ENCODE measurements at regions not wholly inside any gene's neighbourhood (a gene's known extent, or its start where the extent isn't known, plus 50 kb on each side); places are given as distances from the start of the nearest gene placed in this dataset.
"Not testable (repeated sequence)": the region's sequence is repeated elsewhere in the genome, so short reads cannot be mapped to it uniquely, and the experiment has no call there.

DNA sequence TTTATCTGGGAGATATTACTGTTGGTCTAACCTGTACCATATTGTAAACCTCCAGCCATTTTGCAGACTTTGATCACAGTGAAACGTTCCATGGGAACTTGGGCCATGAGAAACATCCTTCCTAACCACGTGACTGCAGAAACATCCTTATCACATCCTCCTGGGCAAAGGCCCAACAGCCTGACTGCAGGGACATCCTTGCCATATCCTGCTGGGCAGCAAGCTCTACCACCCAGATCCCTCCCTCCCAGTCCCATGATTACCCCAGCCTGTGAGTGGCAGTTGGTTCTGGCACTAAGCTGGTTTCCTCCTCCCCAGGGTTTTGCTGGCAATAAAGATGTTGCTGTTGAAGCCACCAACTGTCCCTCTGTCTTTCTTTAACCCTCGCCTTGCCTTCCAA is 201.2 kb downstream of the POTEC start:
- not testable (repeated sequence) for DNase-seq (ENCODE audit: low read depth in 2 of 3, low spot score in 2 of 3)

DNA sequence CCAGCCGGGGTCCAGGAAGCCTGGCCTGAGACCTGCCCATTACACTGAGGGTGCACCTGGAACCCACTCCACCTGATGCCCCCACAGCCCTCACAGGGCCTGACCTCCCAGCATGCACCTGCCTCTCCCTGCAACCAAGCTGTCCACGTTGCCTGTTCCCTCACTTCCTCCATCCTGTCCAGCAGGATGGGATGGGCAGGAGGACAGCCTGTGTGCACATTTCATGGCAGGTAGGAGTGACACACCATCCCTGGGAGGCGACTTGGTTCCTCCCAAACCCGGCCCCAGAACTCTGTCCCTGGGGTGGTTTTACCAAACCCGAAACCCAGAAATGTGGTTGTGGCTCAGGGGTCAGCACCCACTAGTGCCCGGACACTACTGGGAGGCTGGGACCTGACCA is 203.8 kb upstream of the ZNF519 start:
- DNase-seq (ENCODE audit: low read depth in 2 of 3, low spot score in 2 of 3) = not testable (repeated sequence)

DNA sequence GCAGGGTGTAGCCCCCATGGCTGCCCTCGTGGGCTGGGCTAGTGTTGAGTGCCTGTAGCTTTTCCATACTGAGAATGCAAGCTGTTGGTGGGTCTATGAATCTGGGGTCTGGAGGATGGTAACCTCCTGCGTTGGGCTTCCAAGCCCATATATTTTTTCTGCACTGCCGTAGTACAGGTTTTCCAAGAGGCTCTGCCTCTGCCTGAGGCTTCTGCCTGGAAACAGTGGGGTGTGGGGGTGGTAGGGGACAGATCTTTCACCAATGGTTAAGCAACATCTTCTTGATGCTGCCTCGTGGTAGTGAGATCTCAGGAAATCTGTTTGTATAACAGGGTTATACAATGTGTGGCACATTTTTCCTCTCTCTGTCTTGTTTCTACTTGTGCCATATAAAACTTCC is 189.0 kb upstream of the ZNF519 start:
- DNase-seq (ENCODE audit: low read depth in 2 of 3, low spot score in 2 of 3) = not testable (repeated sequence)

DNA sequence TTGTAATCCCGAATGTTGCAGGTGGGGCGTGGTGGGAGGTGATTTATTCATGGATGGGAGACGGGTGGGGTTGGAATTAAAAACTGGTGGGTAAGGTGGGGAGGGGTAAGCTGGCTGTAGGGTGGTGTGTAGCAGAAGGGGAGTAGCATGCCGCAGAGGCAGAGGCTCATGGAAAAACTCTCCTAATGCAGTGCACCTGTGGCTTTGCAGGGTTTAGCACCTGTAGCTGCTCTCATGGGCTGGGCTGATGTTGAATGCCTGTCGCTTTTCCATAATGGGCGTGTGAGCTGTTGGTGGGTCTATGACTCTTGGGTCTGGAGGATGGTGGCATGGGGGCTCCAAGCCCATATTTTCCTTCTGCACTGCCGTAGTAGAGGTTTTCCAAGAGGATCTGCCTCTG is 169.0 kb upstream of the ZNF519 start:
- DNase-seq (ENCODE audit: low read depth in 2 of 3, low spot score in 2 of 3) = not testable (repeated sequence)

DNA sequence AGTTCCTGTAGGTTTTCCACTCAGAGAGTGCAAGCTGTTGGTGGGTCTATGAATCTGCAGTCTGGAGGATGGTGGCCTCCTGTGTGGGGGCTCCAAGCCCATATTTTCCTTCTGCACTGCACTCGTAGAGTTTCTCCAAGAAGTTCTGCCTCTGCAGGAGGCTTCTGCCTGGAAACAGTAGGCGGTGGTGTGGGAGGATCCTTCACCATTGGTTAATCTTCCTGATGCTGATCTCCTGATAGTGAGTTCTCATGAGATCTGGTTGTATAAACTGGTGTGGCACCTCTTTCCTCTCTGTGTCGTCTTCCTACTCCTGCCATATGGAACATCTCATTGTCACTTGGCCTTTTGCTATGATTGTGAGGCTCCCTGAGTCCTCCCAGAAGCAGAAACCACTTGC is 162.8 kb upstream of the ZNF519 start:
- not testable (repeated sequence) for DNase-seq (ENCODE audit: low read depth in 2 of 3, low spot score in 2 of 3)

DNA sequence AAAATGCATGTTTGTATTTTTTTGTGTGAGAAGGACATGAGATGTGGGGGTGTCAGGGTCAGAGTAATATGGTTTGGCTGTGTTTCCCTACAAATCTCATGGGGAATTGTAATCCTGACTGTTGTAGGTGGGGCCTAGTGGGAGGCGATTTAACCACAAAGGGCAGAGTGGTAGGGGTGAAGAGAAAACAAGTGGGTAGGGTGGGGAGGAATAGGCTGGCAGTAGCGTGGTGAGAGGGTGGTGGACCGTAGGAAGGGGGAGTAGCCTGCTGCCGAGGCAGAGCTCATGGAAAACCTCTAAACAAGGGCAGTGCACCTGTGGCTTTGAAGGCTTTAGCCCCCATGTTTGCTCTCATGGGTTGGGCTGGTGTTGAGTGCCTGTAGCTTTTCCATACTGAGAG is 152.8 kb upstream of the ZNF519 start:
- no peak for DNase-seq (ENCODE audit: low read depth in 2 of 3, low spot score in 2 of 3)

DNA sequence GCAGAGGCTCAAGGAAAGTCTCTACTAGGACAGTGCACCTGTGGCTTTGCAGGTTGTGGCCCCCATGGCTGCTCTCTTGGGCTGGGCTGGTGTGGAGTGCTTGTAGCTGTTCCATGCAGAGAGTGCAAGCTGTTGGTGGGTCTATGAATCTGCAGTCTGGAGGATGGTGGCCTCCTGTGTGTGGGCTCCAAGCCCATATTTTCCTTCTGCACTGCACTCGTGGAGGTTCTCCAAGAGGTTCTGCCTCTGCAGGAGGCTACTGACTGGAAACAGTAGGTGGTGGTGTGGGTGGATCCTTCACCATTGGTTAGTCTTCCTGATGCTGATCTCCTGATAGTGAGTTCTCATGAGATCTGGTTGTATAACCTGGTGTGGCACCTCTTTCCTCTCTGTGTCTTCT is 143.2 kb upstream of the ZNF519 start:
- DNase-seq (ENCODE audit: low read depth in 2 of 3, low spot score in 2 of 3) = not testable (repeated sequence)

DNA sequence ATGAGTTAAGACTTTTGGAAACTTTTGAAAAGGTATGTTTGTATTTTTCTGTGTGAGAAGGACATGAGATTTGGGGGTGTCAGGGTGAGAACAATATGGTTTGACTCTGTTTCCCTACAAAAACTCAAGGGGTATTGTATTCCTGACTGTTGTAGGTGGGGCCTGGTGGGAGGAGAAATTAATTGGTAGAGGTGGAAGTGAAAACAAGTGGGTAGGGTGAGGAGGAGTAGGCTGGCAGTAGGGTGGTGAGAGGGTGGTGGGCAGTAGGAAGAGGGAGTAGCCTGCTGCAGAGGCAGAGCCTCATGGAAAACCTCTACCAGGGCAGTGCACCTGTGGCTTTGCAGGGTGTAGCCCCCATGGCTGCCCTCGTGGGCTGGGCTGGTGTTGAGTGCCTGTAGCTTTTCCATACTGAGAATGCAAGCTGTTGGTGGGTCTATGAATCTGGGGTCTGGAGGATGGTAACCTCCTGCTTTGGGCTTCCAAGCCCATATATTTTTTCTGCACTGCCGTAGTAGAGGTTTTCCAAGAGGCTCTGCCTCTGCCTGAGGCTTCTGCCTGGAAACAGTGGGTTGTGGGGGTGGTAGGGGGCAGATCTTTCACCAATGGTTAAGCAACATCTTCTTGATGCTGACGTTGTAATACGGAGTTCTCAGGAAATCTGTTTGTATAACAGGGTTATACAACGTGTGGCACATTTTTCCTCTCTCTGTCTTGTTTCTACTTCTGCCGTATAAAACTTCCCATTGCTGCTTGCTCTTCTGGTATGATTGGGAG is 133.6 kb upstream of the ZNF519 start:
- DNase-seq (ENCODE audit: low read depth in 2 of 3, low spot score in 2 of 3) = not testable (repeated sequence)

DNA sequence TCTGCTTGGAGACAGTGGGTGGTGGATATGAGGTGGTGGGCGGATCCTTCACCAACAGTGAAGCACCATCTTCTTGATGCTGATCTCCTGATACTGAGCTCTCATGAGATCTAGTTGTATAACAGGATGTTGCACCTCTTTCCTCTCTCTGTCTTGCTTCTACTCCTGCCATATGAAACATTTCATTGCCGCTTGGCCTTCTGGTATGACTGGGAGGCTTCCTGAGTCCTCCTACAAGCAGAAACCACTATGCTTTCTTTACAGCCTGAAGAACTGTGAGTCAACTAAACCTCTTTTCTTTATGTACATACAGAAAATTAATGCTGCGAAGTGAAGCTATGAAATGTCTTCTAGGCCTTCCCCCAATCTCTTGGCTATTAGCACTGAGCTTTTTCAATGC is 130.6 kb upstream of the ZNF519 start:
- not testable (repeated sequence) for DNase-seq (ENCODE audit: low read depth in 2 of 3, low spot score in 2 of 3)

DNA sequence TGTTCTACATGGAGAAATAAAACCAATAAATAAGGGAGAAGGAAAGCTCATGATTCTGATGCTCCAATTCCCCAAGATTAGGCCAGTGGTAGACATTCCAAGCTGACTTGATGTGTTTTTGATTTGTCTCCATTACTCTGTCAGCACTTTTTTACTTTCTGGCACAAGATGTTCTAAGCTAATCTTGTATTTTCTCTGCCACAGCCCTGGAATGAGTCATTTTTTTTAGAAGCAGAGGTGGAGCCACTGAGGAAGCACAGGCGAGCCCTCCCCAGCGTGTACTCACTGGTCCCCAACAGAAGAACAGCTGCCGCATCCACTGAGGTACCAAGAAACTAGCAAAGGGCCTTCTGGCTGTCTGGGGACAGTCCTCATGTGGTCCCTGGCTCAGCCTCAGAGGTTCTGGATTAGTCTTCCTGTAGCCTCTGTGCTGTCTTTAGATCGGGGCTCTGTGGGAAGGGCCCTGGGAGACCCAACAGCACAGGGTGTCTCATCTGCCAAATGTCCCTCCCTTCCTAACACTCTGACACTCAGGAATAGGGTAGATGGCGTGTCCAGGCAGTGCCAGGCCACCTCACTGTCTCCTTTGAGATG is 117.9 kb upstream of the ZNF519 start:
- DNase-seq (ENCODE audit: low read depth in 2 of 3, low spot score in 2 of 3) = not testable (repeated sequence)

DNA sequence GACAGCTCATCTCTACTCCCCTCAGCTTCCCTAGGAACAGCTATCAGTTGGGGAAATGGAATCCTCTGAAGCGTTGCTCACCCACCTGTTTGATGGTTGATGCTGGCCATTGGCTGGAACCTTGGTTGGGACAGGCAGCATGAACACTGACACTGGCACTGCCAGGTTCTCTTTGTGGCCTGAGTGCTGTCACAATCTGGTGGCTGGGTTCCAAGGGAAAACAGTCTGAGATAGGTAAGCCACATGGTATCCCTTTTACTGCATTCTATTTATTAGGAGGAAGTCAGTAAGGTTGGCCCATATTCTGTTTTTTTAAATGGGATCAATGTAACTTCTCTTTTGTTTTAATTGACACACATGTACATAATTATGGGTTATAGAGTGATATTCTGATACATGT is 107.0 kb upstream of the ZNF519 start:
- not testable (repeated sequence) for DNase-seq (ENCODE audit: low read depth in 2 of 3, low spot score in 2 of 3)

DNA sequence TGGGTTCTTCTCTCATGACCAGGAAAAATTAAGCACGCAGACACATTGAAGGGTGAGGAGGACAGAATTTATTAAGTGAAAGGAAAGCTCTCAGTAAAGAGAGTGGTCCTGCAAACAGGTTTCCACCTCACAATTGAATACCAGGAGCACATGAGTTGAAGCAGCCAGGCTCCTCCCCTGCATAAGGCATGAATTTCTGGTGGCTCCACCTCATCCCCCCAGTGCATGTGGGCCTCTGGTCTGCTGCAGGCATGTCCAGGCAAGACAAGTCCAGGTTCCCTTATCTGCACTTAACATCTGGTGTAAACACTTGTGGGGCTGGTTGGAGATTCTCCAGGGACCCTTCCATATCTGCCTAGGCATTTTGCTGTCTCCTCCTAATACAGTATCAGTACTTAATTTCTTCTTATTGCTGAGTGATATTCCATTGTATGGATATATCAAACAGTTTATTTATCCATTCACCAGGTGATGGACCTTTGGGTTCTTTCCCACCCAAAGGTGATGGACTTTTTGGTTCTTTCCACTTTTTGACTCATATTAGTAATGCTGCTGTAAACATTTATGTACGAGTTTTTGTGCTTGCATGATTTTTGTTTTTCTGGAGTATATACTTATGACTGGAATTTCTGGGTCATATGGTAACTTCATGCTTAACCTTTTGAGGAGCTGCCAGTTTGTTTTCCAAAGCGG is 104.3 kb upstream of the ZNF519 start:
- not testable (repeated sequence) for DNase-seq (ENCODE audit: low read depth in 2 of 3, low spot score in 2 of 3)

DNA sequence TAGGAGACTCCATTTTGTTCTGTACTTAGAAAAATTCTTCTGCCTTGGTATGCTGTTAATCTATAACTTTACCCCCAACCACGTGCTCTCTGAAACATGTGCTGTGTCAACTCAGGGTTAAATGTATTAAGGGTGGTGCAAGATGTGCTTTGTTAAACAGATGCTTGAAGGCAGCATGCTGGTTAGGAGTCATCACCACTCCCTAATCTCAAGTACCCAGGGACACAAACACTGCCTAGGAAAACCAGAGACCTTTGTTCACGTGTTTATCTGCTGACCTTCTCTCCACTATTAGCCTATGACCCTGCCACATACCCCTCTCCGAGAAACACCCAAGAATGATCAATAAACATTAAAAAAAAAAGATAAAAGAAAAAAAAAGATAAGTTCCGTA is 93.0 kb upstream of the ZNF519 start:
- DNase-seq (ENCODE audit: low read depth in 2 of 3, low spot score in 2 of 3) = not testable (repeated sequence)

DNA sequence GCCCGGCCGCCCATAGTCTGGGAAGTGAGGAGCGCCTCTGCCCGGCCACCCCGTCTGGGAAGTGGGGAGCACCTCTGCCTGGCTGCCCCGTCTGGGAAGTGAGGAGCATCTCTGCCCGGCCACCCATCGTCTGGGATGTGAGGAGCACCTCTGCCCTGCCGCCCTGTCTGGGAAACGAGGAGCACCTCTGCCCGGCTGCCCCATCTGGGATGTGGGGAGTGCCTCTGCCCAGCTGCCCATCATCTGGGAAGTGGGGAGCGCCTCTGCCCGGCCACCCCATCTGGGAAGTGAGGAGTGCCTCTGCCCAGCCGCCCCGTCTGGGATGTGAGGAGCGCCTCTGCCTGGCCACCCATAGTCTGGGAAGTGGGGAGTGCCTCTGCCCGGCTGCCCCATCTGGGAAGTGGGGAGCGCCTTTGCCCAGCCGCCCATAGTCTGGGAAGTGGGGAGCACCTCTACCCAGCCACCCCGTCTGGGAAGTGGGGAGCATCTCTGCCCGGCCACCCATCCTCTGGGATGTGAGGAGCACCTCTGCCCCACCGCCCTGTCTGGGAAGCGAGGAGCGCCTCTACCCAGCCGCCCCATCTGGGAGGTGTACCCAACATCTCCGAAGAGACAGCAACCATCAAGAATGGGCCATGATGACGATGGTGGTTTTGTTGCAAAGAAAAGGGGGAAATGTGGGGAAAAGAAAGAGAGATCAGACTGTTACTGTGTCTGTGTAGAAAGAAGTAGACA is 92.5 kb upstream of the ZNF519 start:
- DNase-seq (ENCODE audit: low read depth in 2 of 3, low spot score in 2 of 3) = not testable (repeated sequence)

DNA sequence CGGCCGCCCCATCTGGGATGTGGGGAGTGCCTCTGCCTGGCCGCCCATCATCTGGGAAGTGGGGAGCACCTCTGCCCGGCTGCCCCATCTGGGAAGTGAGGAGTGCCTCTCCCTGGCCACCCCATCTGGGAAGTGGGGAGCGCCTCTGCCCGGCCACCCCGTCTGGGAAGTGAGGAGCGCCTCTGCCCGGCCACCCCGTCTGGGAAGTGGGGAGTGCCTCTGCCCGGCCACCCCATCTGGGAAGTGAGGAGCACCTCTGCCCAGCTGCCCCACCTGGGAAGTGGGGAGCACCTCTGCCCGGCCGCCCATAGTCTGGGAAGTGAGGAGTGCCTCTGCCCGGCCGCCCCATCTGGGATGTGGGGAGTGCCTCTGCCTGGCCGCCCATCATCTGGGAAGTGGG is 91.7 kb upstream of the ZNF519 start:
- not testable (repeated sequence) for DNase-seq (ENCODE audit: low read depth in 2 of 3, low spot score in 2 of 3)

DNA sequence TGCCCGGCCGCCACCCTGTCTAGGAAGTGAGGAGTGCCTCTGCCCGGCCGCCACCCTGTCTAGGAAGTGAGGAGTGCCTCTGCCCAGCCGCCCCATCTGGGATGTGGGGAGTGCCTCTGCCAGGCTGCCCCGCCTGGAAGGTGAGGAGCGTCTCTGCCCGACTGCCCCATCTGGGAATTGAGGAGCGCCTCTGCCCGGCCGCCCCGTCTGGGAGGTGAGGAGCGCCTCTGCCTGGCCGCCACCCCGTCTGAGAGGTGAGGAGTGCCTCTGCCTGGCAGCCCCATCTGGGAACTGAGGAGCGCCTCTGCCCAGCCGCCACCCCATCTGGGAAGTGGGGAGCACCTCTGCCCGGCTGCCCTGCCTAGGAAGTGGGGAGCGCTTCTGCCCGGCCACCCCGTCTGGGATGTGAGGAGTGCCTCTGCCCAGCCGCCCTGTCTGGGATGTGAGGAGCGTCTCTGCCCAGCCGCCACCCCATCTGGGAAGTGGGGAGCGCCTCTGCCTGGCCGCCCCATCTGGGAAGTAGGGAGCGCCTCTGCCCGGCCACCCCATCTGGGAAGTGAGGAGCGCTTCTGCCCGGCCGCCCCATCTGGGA is 91.1 kb upstream of the ZNF519 start:
- DNase-seq (ENCODE audit: low read depth in 2 of 3, low spot score in 2 of 3) = not testable (repeated sequence)

DNA sequence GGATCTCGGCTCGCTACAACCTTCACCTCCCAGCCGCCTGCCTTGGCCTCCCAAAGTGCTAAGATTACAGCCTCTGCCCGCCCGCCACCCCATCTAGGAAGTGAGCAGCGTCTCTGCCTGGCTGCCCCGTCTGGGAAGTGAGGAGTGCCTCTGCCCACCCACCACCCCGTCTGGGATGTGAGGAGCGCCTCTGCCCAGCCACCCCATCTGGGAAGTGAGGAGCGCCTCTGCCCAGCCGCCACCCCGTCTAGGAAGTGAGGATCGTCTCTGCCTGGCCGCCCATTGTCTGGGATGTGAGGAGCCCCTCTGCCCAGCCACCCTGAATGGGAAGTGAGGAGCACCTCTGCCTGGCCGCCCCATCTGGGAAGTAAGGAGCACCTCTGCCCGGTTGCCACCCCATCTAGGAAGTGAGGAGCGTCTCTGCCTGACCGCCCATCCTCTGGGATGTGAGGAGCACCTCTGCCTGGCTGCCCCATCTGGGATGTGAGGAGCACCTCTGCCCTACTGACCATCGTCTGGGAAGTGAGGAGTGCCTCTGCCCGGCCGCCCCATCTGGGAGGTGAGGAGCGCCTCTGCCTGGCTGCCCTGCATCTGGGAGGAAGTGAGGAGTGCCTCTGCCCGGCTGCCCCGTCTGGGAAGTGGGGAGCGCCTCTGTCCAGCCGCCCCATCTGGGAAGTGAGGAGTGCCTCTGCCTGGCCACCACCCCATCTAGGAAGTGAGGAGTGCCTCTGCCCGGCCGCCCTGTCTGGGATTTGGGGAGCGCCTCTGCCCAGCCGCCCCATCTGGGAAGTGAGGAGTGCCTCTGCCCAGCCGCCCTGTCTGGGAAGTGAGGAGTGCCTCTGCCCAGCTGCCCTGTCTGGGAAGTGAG is 90.4 kb upstream of the ZNF519 start:
- DNase-seq (ENCODE audit: low read depth in 2 of 3, low spot score in 2 of 3) = not testable (repeated sequence)

DNA sequence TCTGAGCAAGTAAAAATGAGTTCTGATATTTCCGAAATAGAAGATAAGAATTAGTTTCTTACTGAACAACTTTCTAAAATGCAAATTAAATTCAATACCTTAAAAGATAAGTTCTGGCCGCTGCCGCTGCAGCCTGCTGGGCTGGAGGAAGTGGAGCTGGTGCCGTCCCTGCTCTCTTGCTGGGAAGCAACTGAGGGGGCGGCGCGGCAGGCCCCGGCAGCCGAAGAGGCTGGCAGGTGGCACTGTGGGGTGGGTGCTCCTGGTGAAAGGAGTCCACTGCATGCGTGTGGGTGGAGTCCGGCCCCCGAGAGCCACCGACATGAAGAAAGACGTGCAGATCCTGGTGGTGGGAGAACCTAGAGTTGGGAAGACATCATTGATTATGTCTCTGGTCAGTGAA is 89.5 kb upstream of the ZNF519 start:
- DNase-seq (ENCODE audit: low read depth in 2 of 3, low spot score in 2 of 3) = no peak

DNA sequence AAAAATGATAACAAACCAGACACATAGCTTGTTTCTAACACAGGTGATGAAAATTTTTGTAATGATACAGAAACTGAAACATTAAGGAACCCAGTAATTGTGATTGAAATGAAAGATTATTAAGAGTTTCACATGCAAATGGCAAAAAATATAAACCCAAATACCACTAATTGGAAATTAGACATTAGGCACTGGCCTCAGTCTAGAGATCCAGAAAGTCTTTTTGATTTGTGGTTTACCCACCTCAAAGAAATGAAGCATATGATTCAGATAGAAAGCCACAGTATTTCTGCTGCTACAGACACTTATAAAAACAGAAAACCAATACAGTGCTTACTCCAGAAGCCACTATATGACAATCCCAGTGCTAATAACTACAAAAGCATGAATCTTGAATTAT is 83.7 kb upstream of the ZNF519 start:
- DNase-seq (ENCODE audit: low read depth in 2 of 3, low spot score in 2 of 3) = not testable (repeated sequence)

DNA sequence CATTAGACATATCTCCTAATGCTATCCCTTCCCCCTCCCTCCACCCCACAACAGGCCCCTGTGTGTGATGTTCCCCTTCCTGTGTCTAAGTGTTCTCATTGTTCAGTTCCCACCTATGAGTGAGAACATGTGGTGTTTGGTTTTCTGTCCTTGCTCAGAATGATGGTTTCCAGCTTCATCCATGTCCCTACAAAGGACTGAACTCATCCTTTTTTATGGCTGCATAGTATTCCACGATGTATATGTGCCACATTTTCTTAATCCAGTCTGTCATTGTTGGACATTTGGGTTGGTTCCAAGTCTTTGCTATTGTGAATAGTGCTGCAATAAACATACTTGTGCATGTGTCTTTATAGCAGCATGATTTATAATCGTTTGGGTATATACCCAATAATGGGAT is 71.2 kb upstream of the ZNF519 start:
- DNase-seq (ENCODE audit: low read depth in 2 of 3, low spot score in 2 of 3) = not testable (repeated sequence)

Measured in activated CD8-positive, alpha-beta memory T cell treated with anti-CD3 and anti-CD28 coated beads for 48 hours (primary cell).